Right forelimb (tissue), 1 donor: ENCODE measurements at regions not wholly inside any gene's neighbourhood (a gene's known extent, or its start where the extent isn't known, plus 50 kb on each side); places are given as distances from the start of the nearest gene placed in this dataset.

Experiments used
- DNase-seq: peaks from one replicate; pipeline ENCODE4 v3.0.0-alpha.2; 2018

DNA sequence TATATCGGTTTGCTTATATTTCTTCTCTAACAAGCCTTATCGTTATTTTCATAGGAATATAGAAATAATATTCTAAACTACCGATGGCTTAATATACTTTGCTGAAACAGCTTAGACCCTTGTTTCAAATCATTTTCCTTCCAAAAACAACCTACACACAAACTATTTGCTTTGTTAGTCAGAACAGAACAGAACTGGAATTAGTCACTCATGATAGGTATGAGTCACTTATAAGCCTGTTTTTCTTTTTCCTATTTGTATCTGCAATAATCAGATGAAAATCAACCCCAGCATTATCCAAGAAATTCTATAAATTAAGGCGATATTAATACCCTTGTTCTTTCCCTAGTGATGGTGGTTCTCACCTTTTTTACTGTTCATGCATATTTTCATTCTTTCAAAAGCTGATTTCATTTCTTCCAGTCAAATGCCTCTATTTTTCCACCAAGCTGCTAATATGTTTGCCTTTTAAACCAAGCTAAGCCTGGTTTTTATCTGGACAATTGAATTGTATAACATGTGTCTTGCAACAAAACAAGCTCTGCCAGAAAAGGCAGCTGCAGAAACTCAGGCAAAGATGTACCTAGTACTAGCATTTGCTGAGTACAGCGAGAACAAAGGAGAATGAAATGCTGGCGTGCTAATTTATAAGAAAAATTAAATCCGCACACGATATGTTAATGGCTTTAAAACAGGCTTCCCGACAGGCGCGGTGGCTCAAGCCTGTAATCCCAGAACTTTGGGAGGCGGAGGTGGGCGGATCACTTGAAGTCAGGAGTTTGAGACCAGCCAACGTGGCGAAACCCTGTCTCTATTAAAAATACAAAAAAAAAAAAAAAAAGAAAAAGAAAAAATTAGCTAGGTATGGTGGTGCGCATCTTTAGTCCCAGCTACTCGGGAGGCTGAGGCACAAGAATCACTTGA, 1418.2 kb downstream of the AACS start:
- no peak for DNase-seq

DNA sequence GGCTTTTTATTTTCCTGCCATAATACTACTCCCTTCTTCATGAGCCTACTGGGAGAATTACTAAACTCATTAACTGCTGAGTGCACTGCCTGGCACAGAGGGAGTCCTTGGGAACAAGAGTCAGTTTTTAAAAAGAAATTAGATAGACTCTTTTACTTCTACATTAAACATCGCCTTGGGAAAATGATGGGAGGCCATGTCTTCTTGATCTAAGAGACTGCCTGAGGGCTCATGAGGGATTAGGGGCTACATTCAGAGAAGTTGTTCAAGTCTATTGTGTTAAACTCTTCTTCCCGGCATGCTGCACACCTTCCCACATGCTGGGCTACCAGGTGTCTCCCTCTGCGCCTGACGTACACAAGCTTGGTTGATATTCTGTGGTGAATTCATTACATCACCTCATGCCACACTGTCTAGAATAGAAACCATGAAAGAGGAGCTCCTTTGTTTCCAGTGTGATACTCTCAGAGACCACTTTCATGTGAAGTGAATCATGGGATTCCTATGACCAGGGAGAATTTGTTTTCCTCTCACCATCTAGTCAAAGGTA, 1422.3 kb downstream of the AACS start:
- no peak for DNase-seq

DNA sequence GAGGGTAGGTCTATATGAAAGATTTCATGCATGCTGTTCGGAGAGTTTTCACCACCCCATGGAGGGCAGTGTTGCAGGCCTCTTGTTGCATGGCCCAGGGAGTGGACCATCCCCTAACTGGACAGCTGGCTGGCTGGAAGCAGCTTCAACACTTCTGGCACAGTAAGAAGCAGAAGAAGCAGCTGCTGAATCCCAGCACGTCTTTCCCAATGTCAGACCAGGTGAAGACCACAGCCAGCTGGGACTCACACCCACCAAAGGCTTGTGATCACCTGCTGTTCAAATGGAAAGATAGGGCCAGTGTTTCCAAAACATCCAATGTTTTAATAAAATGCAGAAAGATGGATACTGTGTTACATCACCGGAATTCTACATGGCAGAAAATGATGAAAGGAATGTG, 1423.6 kb downstream of the AACS start:
- no peak for DNase-seq

DNA sequence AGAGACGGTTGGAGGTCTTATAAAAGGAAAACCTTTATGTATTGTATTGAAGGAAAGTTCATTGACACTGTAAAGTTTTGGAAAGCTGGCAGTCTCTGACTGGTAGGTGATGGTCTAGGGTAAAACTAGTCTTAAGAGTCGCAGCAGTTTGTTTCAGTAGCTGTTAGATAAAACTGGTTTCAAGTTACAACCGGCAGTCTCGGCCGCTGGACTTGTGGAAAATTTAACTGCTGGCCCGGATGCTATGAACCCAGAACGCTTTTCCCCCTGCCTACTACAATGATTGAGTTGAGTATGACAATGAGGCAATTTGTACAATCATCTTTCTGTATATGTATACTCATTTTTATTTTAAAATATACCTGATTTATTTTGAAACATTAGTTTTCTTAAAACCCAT, 1426.9 kb downstream of the AACS start:
- DNase-seq: no peak

DNA sequence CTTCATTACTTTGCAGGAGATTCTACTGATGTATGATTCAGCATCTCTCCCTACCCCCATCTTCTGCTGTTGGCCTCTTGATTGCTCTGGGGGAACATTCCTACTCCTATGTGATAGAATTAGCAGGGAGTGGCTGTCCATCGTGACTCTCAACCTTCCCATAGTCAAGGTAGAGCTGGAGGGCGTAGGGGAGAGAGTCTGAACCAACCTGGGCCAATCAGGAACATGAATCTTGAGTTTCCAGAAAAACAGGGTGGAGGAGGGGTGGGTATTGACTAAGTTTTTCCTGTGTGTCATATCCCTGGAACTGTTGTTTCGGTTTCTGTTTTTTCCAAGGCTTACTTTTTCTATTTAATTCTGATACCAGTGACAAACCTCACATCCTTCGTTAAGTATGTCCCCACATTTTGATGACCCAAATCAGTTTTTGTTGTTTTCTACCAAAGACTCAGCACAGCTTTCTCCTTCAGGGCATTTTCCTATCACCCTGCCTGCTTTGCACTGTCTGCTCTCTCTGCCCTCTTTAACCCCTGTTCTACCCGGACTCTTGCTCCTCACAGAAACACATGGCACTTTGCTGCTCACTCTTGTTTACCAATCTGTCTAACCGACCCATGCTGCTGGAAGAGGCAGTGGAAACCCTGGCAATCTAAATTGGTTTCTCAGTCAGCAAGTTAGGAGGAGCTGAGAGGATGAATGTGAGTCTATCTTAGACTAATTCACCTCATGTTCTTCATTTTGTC, 1428.3 kb downstream of the AACS start:
- DNase-seq: no peak

DNA sequence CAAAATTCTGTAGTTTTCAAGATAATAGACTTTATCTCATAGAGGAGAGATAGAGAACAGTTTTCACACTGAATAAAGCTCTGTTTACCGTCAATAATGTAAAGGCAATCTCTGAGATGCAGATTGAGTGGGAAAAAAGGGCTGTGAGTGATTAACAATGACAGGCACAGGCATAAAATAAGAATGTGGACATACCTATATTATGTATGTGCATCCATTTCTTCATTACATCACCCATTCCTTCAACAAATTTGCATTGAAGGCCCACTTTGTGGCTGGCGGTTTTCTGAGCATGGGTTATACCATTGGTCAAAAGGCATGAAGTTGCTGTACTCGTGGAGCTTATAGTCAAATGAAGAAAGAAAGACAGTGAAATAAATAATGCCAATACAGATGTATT, 1431.0 kb downstream of the AACS start:
- no peak for DNase-seq

DNA sequence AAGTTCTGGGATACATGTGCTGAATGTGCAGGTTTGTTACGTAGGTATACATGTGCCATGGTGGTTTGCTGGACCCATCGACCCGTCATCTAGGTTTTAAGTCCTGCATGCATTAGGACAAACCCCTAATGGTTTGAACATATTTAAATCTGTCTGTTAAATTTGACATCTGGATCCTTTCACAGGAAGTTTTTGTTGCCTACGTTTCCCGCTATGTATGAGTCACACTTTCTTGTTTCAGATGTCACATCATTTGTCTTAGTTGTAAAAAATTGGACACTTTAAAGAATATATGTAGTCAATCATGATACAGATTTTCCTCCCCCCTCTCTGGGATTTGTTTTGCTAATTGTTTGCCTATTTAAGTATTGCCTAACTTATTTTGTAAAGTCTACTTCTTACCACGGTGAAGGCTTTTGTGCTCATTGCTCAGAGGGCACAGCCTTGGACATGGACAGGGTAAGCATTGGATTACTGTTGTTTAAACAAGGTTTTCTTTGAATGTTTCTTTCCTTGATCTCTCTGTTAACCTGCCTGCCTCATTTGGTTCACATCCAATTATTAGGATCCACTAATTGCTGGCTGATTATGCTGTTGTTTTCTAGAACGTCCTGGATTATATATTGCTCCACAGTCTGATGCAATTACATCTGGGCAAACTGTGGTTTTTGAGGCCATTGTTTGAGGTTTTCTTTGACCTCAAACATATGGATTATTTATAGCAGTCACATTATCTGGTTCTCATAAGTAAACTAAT, 1441.4 kb downstream of the AACS start:
- no peak for DNase-seq

DNA sequence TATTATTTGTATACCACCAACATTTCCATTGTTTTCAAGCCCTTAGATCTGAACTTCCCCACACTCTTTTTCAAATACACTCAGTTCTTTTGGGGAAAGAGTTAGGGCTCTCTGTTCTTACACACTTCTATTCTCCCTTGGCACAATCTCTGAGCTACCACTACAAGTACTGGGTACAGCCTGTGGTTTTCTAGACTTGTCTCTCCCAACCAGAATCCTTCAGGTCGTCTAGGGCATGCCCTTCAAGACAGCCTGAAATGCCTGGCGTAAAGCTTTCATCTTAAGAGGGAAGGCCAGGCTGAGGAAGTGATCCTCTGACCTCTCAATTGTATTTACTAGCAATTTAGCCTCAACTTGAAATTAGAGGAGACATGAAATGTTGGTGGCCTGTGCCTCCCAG, 1442.0 kb downstream of the AACS start:
- no peak for DNase-seq

DNA sequence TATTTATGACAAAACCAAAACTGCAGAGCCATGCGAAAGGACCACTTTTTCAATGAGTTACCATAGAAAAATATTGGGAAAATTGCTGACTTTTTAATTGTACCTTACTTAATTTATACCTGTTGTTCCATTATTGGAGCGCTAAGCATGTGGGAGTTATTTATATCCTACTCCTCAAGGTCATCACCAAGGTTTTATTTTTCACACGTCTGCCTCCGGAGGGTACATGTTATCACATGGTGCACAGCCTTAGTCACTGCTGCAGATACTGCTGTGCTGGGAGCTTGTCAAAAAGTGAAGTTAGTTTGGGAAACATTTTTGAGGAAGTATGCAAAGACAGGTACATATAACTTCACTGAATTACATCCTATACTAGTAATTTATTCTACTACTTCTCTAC, 1444.3 kb downstream of the AACS start:
- DNase-seq: no peak

DNA sequence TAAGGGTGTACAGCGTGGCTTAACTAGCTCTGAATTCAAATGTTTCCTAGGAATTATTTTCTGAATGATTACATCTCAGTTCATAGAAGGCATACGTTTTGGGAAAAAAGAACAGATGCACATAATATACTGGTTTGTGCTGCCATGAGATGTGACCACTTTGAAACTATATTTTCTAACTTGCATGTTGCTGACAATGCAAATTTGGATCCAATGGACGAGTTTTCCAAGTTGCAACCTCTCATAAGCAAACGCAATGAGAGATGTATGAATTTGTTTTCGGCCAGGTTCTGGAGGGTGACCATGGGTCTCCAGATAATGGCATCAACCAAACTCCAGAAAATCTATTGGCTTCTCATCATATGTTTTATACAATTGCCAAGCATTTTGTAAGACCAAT, 1445.4 kb downstream of the AACS start:
- DNase-seq: no peak

DNA sequence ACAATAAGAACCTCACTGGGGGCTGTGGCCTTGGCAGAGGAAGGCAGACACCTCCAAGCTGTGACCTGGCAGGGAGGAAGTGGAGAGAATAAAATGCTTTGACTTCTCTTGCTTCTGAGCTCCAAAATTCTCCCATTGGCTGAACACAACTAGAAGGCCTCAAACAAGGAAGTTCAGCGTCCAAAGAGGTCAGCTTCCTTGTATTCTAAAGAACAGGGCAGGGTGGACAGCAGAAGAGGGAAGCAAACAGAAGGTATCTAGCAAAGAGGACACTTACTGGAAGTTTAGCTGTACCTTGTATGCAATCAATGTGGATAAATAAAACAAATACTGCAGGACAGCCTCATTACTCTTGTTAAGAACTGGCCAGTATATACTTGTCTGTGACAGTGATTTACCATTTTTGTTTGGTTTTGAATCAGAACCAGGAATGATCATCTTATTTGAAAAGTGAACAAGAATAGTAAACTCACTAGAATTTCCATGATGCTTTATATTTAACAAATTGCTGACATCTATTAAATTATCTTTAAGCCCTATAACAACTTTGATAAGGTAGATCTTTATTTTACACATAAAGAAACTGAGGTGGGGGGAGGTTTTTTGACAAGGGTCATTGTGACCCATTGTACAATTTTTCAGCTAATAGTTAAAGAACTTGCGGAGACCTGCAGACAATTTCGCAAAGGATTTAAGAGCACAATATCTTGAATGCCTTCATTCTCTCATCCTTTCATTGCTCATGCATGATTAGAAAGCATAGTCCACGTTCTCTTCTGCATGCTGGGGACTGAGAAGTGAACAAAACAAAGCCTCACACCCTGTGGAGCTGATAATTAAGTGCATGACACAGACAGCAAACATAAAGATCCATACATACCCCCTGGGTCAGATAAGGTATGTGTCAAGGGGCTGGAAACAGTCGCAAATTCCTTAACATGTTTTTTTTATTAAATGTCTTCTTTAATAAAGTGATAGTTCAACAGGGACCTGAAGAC, 1448.0 kb downstream of the AACS start:
- DNase-seq: no peak

DNA sequence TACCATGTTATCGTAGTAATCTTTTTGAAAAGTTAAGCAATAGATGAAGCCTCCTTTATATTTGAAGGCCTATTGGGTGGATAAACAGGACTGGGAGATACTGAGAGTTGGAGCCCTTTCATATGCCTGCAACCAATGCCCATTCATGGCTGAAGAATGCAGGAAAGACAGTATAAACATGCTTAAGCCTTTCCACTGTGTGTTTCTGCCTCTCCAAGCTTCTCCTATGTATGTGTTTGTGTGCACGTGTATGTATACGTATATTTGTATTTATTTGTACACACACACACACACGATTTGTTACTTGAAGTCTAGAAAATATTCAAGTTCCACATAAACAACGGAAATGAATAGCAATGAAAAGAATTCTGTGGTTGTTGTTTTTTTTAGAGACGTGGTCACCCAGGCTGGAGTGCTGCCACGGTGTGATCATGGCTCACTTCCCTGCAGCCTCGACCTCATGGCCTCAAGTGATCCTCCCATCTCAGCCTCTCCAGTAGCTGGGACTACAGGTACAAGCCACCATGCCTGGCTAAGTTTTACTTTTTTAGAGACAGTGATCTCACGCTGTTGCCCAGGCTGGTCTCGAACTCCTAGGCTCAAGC, 1453.5 kb downstream of the AACS start:
- DNase-seq: no peak

DNA sequence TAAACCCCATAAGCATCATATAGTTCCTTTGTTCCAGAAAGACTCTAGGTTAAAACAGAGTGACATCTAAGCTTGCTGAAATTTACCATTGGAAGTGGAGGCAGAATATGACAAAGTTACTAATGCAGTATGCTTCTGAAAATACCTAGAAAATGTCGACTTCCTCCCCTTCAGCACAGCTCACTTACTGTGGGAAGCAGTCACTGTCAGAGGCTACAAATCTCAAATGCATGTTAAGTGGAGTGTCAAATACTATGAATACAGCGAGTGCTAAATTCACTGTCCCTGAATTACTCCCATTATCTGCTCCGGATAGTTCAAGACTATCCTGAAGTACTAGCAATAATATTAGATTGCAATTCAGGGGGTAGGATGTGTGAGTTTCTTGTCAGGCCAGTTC, 1454.6 kb downstream of the AACS start:
- DNase-seq: no peak

DNA sequence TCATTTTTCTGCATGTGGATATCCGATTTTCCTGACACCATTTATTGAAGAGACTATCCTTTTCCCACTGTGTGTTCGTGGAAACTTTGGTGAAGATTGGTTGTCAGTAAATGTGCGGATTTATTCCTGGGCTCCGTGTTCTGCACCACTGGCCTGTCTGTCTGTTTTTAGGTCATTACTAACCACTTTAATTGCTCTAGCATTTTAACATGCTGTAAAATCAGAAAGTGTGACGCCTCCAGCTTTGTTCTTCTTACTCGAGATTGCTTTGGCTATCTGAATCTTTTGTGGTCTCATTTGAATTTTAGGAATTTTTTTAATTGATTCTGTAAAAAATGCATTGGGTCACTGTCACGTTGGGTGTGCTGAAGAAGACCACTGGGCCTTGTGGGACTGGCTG, 1458.7 kb downstream of the AACS start:
- no peak for DNase-seq

DNA sequence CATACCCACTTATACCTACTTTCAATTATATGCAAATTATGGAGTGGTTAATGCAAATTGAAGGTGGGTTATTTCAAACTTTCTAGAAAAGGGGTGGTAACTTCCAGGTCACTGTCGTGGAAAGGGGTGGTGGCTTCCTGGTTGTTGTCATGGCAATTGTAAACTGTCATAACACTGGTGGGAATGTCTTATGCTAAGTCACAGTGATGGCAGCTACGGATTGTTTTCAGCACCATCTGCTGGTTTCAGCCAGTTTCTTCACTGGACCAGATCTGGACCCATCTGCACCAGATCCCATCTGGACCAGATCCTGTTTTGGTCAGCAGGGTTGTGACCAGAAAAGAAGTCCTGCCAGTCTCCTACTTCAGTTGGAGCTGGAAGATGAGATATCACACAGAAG, 1469.3 kb downstream of the AACS start:
- no peak for DNase-seq

DNA sequence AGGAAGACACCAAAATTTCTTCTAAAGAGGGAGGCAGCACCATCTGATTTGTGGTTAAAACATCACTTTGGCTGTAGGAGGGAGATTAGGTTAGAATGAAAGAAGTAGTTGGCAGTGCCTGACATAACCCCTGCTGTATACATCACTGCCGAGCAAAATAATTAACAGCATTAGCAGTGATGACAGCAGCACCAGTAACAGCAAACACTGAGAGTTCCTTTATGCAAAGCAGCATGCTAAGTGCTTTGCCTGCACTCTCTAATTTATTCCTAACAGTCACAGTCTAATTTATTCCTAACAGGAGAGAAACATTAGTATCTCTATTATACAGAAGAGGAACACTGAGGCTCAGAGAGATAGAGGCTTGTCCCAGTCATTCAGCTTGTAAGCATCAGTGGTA, 1469.7 kb downstream of the AACS start:
- no peak for DNase-seq

DNA sequence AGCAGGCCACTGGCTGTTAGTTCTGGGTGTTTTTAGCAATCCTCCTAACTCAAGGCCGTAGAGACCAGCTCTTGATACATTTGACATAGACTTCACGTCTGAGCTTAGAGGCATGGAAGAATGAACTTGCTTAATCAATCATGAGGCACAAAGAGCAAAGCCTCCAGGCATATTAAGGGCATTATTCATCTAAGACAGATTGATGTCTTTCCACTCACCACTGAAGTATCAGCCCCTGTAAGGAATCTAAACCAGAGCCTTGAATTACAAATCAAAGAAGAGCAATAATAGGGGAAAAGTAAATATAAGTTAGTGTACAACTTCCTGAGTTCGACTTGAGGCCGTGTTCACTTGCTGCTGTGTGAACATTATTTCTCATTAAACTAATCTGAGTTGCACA, 1470.7 kb downstream of the AACS start:
- DNase-seq: no peak

DNA sequence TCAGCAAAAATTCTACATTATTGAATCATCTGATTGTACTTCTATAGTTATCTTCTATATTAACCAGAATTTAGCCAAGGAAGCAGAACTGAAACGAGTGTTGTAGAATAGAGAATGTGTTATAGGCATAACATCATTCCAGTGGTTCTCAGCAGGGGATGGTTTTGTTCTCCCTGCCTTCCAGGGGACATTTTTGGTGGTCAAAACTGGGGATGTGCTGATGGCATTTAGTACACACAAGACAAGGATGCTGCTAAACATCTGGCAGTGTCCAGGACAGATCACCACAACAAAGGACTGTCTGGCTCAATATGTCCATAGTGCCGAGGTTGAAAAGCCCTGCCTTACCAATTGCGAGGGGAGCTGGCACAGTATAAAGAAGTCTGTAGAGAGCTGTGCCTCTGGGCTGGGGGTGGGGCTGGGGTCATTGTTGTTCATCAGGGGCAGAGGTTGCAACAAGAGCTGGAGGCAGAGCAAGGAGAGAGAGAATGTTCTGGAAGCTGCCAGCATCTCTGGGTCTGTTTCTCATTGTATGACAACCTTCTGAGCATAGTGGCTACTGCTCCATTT, 1472.8 kb downstream of the AACS start:
- DNase-seq: no peak

DNA sequence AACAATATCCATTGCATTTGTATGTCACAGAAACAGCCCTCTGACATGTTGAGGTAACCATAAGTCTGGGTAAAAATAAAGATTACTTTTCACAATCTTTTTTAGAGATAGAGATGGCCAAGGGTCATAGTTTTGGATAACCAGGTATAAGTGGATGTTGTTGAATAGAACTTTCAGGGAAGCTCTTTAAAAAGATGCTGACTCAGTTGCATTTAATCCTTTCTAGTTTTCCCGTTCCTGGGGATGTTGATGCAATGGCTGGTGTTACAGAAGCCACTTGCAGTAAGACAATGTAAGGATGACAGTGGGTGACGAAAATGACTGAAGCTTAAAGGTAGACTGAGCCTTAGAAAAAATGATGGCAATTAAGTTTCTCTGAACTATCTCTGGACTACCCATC, 1473.7 kb downstream of the AACS start:
- DNase-seq: no peak

DNA sequence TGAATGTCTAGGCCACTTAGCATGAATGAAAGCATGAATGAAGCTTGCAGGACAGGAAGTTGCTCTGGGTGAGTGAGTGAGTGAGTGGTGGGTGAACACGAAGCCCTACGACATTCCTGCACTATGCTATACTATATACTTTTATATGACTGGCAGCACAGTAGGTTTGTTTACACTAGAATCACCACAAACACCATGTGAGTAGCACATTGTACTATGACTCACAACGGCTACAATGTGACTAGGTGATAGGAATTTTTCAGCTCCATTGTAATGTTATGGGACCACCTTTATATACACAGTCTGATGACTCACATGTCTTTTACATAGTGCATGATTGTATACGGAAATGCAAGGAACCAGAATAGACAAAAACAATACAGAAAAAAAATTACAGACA, 1480.2 kb downstream of the AACS start:
- no peak for DNase-seq

DNA sequence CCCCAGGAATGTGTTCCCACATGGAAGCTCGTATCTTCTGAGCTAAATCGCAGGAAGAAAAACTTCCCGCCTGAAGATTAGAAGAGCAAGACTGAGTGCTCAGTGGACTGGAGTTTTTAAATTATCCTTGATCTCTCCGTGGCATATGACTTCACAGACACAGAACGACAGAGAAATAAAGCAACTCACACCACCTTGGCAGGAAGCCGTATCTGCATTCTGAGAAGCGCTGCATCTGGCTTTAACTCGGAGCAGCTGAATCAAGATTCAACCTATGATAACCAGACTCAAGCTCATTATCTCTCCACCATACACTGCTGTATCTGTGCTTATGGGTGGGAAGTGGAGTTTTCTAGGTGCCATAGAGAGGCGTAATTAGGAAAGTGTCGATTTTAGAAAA, 1482.7 kb downstream of the AACS start:
- no peak for DNase-seq
